ENCODE measurements at regions not wholly inside any gene's neighbourhood (a gene's known extent, or its start where the extent isn't known, plus 50 kb on each side); places are given as distances from the start of the nearest gene placed in this dataset.

- TF ChIP-seq CTCF (IDR thresholded peaks at IDR 0.05) = no peak
- no peak for TF ChIP-seq POLR2A (IDR thresholded peaks at IDR 0.05)
These were observed 95.9 kb upstream of the UNC5B start for GRCh38 chr10:71116426-71116825.
